Liver (tissue), 3 donors: ENCODE measurements at regions not wholly inside any gene's neighbourhood (a gene's known extent, or its start where the extent isn't known, plus 50 kb on each side); places are given as distances from the start of the nearest gene placed in this dataset.

Source experiments
- JUND ChIP-seq, 2 donors: IDR thresholded peaks; 2 replicates each; pipeline ENCODE4 v1.6.1; 2016; ENCODE audit warnings: antibody characterized with exemption in 2 of 2
- TF ChIP-seq, protein P1 (sequence below): IDR thresholded peaks from 2 replicates; pipeline ENCODE4 v1.6.1; 2016; ENCODE audit warnings: antibody characterized with exemption, mild to moderate bottlenecking
- TF ChIP-seq, protein P2 (sequence below): fragments of 150-350 bp; IDR thresholded peaks from 2 replicates; pipeline ENCODE4 v1.5.1; 2017; ENCODE audit warnings: improper control_type of control experiment, low read depth, low read length; ENCODE audit not compliant: missing input control
- donor health status: healthy.
- donor health status: healthy.

DNA sequence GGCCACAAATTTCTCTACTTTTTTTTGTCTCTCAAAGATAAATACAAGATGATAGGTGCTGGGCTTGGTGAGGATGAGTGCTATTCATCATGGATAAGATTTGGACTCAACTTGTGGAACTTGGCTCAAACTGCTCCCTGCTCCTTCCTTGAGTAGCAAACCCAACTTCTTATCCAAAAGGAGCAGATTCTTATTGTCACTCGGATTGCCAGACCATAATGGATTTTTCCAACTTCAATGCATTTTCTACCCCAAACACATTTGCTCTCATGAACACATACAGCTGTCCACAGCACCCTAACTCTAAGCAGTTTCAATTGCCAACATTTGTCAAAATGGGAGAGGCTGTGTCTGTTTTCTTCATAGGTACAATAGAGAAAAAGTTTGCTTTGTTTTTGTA lies 99.5 kb upstream of the APCDD1 start:
- TF ChIP-seq, protein P1, sequence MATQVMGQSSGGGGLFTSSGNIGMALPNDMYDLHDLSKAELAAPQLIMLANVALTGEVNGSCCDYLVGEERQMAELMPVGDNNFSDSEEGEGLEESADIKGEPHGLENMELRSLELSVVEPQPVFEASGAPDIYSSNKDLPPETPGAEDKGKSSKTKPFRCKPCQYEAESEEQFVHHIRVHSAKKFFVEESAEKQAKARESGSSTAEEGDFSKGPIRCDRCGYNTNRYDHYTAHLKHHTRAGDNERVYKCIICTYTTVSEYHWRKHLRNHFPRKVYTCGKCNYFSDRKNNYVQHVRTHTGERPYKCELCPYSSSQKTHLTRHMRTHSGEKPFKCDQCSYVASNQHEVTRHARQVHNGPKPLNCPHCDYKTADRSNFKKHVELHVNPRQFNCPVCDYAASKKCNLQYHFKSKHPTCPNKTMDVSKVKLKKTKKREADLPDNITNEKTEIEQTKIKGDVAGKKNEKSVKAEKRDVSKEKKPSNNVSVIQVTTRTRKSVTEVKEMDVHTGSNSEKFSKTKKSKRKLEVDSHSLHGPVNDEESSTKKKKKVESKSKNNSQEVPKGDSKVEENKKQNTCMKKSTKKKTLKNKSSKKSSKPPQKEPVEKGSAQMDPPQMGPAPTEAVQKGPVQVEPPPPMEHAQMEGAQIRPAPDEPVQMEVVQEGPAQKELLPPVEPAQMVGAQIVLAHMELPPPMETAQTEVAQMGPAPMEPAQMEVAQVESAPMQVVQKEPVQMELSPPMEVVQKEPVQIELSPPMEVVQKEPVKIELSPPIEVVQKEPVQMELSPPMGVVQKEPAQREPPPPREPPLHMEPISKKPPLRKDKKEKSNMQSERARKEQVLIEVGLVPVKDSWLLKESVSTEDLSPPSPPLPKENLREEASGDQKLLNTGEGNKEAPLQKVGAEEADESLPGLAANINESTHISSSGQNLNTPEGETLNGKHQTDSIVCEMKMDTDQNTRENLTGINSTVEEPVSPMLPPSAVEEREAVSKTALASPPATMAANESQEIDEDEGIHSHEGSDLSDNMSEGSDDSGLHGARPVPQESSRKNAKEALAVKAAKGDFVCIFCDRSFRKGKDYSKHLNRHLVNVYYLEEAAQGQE: no peak
- TF ChIP-seq, protein P2, sequence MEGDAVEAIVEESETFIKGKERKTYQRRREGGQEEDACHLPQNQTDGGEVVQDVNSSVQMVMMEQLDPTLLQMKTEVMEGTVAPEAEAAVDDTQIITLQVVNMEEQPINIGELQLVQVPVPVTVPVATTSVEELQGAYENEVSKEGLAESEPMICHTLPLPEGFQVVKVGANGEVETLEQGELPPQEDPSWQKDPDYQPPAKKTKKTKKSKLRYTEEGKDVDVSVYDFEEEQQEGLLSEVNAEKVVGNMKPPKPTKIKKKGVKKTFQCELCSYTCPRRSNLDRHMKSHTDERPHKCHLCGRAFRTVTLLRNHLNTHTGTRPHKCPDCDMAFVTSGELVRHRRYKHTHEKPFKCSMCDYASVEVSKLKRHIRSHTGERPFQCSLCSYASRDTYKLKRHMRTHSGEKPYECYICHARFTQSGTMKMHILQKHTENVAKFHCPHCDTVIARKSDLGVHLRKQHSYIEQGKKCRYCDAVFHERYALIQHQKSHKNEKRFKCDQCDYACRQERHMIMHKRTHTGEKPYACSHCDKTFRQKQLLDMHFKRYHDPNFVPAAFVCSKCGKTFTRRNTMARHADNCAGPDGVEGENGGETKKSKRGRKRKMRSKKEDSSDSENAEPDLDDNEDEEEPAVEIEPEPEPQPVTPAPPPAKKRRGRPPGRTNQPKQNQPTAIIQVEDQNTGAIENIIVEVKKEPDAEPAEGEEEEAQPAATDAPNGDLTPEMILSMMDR: no peak
- TF ChIP-seq JUND (IDR thresholded peaks at IDR 0.05): no peak
